Stimulated activated naive CD8-positive, alpha-beta T cell treated with anti-CD3 and anti-CD28 coated beads, Interleukin-15, amount 100 ng/mL, for 72 hours (primary cell): ENCODE measurements at regions not wholly inside any gene's neighbourhood (a gene's known extent, or its start where the extent isn't known, plus 50 kb on each side); places are given as distances from the start of the nearest gene placed in this dataset.

Experiments
- ATAC-seq: fragments of 150-1000 bp; cut with Tn5 transposase; 2 replicates; pipeline ENCODE4 v1.10.0; 2021; ENCODE audit warnings: mild to moderate bottlenecking, moderate library complexity
- DNase-seq, 2 donors: peaks; one replicate each; pipeline ENCODE4 v3.0.0; 2021 to 2022
- H3K27ac Mint-ChIP-seq, 2 donors: one replicate each; pipeline ENCODE4 v1.8.0; 2022; ENCODE audit warnings: mild to moderate bottlenecking in 2 of 2, mixed read lengths in 2 of 2, moderate library complexity in 2 of 2
- H3K27me3 Mint-ChIP-seq: one replicate; pipeline ENCODE4 v1.8.0; 2022; ENCODE audit warnings: mixed read lengths
- H3K4me1 Mint-ChIP-seq: one replicate; pipeline ENCODE4 v1.8.0; 2022; ENCODE audit warnings: mild to moderate bottlenecking, mixed read lengths
- H3K4me3 Mint-ChIP-seq, 2 donors: one replicate each; pipeline ENCODE4 v1.8.0; 2022; ENCODE audit warnings: mild to moderate bottlenecking in 2 of 2, mixed read lengths in 2 of 2, moderate library complexity in 1 of 2
- H3K9me3 Mint-ChIP-seq, 2 donors: one replicate each; pipeline ENCODE4 v1.8.0; 2022; ENCODE audit warnings: mixed read lengths in 2 of 2

- no peak overlapping the region for H3K27ac Mint-ChIP-seq
- peak; percentile 73 for ATAC-seq
- H3K4me3 Mint-ChIP-seq: no peak overlapping the region
- peaks cover 0 to 19% of the 10 kb centered on the region in 2 donors for H3K9me3 Mint-ChIP-seq
- DNase-seq: no peak
- H3K4me1 Mint-ChIP-seq: peaks cover 6% of the 10 kb centered on the region
- no peaks in the 10 kb centered on the region for H3K27me3 Mint-ChIP-seq
Measured at GRCh38 chr5:68780299-68780955, 313.4 kb upstream of the SLC30A5 start.

GRCh38 chr5:68793074-68793473 lies 300.7 kb upstream of the SLC30A5 start:
- no peaks in the 10 kb centered on the region for H3K4me1 Mint-ChIP-seq
- DNase-seq: no peak

GRCh38 chr5:68793993-68794392 lies 299.8 kb upstream of the SLC30A5 start:
- H3K4me1 Mint-ChIP-seq: no peaks in the 10 kb centered on the region
- no peak overlapping the region for H3K4me3 Mint-ChIP-seq
- H3K9me3 Mint-ChIP-seq: no peaks in the 10 kb centered on the region
- H3K27ac Mint-ChIP-seq: no peak overlapping the region
- DNase-seq (no peak), ATAC-seq (no peak)
- H3K27me3 Mint-ChIP-seq: no peaks in the 10 kb centered on the region

More at GRCh38 chr5:68793074-68793473, 300.7 kb upstream of the SLC30A5 start:
- Mint-ChIP-seq H3K4me3 (no peak overlapping the region), H3K27me3 (no peaks in the 10 kb centered on the region), H3K27ac (no peak overlapping the region), H3K9me3 (no peaks in the 10 kb centered on the region)
- ATAC-seq: no peak

DNA sequence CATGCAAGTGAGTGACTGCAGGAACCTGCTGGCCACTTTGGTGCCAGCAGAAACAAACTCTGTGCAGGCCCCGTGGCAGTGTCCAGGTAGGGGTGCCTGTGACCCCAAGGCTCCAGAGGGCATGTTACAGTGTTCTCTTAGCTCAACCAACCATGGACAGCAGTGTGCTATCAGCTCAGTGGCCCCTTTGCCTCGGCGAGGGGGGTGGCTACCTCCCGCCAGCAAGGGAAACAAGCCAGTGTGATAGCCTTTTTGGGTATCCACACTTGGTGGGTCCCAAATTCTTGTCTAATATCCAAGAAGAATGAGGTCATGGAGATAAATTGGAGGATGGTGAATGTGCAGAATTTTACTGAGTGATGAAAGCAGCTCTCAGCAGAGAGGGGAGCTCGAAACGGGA lies 298.6 kb upstream of the SLC30A5 start:
- Mint-ChIP-seq H3K27ac (no peak overlapping the region), H3K9me3 (no peaks in the 10 kb centered on the region), H3K27me3 (no peaks in the 10 kb centered on the region), H3K4me1 (no peaks in the 10 kb centered on the region), H3K4me3 (no peak overlapping the region)
- DNase-seq (no peak), ATAC-seq (no peak)

GRCh38 chr5:68798877-68799843 lies 294.7 kb upstream of the SLC30A5 start:
- Mint-ChIP-seq H3K27me3 (no peaks in the 10 kb centered on the region), H3K27ac (no peak overlapping the region), H3K4me1 (no peaks in the 10 kb centered on the region), H3K9me3 (no peaks in the 10 kb centered on the region), H3K4me3 (no peak overlapping the region)
- DNase-seq (no peak), ATAC-seq (no peak)

- Mint-ChIP-seq H3K27me3 (no peaks in the 10 kb centered on the region), H3K4me1 (no peaks in the 10 kb centered on the region), H3K9me3 (peaks cover 0 to 10% of the 10 kb centered on the region in 2 donors), H3K27ac (peak overlapping the region in 1 of 2 donors; percentile 49), H3K4me3 (no peak overlapping the region)
- no peak for DNase-seq
- no peak for ATAC-seq
Measured at GRCh38 chr5:68802430-68802829, 291.4 kb upstream of the SLC30A5 start.

DNA sequence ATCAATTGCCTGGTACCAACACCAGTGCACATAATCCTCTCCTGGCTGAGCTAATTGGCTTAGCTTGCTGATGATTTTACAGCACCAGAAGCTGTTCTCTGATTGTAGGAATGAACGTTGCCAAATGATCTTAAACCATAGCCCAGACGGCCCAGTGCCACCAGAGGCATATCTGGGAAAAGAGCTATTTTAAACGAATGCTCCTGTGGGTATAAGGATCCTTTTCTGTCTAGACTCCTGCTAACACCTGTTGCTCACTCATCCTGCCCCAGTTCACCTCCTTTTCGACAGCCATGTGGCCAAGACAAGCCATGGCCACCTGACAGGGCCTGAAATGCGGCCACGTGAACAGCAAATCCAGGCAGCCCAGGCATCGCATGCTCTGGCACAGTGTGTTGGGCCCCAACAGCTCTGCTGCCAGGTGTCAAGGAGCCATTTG lies 289.9 kb upstream of the SLC30A5 start:
- Mint-ChIP-seq H3K27me3 (no peaks in the 10 kb centered on the region), H3K27ac (no peak overlapping the region), H3K9me3 (peaks cover 0 to 16% of the 10 kb centered on the region in 2 donors), H3K4me1 (no peaks in the 10 kb centered on the region), H3K4me3 (no peak overlapping the region)
- DNase-seq: no peak
- no peak for ATAC-seq

DNA sequence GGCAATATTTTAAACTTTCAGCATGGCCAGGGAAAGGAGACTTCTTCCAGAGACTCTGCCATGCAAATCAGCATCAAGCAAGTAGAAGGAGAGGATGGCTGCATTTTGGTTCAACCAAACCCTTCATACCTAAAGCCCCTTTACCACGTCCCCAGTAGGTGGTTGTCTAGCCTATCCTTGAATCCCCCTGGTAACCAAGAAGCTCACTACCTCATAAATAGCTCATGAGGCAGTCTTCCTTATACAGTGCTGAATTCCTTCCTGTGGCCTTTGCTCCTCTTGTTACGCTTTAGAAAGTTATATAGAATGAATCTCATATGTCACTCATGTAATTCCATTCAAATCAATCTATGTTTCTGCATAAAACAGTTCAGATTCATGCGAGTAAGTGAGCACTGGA lies 289.5 kb upstream of the SLC30A5 start:
- Mint-ChIP-seq H3K27ac (no peak overlapping the region), H3K27me3 (no peaks in the 10 kb centered on the region), H3K4me3 (no peak overlapping the region), H3K9me3 (peaks cover 0 to 16% of the 10 kb centered on the region in 2 donors), H3K4me1 (no peaks in the 10 kb centered on the region)
- DNase-seq (no peak), ATAC-seq (no peak)

GRCh38 chr5:68805444-68805843 lies 288.4 kb upstream of the SLC30A5 start:
- Mint-ChIP-seq H3K9me3 (peaks cover 0 to 16% of the 10 kb centered on the region in 2 donors), H3K27me3 (no peaks in the 10 kb centered on the region), H3K4me3 (no peak overlapping the region), H3K27ac (no peak overlapping the region), H3K4me1 (no peaks in the 10 kb centered on the region)
- DNase-seq: no peak
- ATAC-seq: no peak

GRCh38 chr5:68817632-68818031 lies 276.2 kb upstream of the SLC30A5 start:
- Mint-ChIP-seq H3K4me3 (no peak overlapping the region), H3K4me1 (no peaks in the 10 kb centered on the region), H3K9me3 (peaks cover 0 to 7% of the 10 kb centered on the region in 2 donors), H3K27ac (no peak overlapping the region), H3K27me3 (peaks cover 6% of the 10 kb centered on the region)
- DNase-seq: no peak
- ATAC-seq: no peak

GRCh38 chr5:68818057-68818695 lies 275.6 kb upstream of the SLC30A5 start:
- Mint-ChIP-seq H3K4me1 (no peaks in the 10 kb centered on the region), H3K4me3 (no peak overlapping the region)

DNA sequence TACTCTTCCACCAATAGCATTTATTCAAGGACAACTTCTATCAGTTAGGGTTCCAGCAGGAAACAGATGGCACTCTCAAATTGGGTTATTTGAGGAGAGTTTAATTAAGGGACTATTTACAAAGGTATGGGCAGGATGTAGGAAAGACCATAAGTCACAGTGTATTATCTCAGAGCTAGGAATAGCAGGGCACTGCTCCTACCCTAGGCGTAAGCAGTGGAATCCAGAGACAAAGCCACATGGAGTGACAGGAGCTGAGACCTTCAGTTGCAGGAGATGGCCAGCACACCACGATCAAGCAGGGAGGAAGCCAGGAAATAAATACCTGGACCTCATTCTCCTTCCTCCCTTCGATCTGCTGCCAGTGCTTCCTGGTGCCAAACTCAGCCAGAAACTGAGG lies 274.9 kb upstream of the SLC30A5 start:
- no peak for ATAC-seq
- Mint-ChIP-seq H3K9me3 (peaks cover 0 to 5% of the 10 kb centered on the region in 2 donors), H3K4me3 (no peak overlapping the region), H3K27ac (no peak overlapping the region), H3K27me3 (peaks cover 11% of the 10 kb centered on the region), H3K4me1 (no peaks in the 10 kb centered on the region)
- no peak for DNase-seq

More at GRCh38 chr5:68818057-68818695, 275.6 kb upstream of the SLC30A5 start:
- Mint-ChIP-seq H3K9me3 (peaks cover 0 to 7% of the 10 kb centered on the region in 2 donors), H3K27ac (peak overlapping the region in 1 of 2 donors; percentile 31), H3K27me3 (peaks cover 8% of the 10 kb centered on the region)
- ATAC-seq (no peak), DNase-seq (no peak)

DNA sequence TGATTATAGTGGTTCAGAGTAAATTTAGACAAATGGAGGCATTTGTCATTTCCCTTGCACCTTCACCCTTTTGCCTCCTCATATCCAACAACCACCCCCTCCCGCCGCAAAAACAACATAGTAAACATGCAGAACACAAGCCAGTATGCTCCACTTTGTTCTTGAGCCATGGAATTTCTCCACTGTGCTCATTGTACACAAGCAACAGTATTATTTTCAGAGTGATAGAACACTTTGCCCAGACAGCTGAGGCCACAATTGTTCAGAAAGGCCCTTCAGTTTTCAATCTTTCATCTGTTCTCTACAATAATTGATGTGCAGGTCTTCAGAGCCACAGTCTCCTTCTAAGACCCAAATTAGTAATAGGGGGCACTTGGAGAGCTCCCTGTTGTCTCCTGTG lies 272.8 kb upstream of the SLC30A5 start:
- Mint-ChIP-seq H3K27ac (no peak overlapping the region), H3K27me3 (peaks cover 6% of the 10 kb centered on the region), H3K9me3 (no peaks in the 10 kb centered on the region), H3K4me3 (no peak overlapping the region), H3K4me1 (no peaks in the 10 kb centered on the region)
- no peak for ATAC-seq
- DNase-seq: no peak

GRCh38 chr5:68822796-68823195 lies 271.0 kb upstream of the SLC30A5 start:
- ATAC-seq: no peak
- no peaks in the 10 kb centered on the region for H3K9me3 Mint-ChIP-seq
- no peak for DNase-seq
- H3K27me3 Mint-ChIP-seq: peaks cover 6% of the 10 kb centered on the region
- no peak overlapping the region for H3K4me3 Mint-ChIP-seq
- H3K4me1 Mint-ChIP-seq: no peaks in the 10 kb centered on the region
- no peak overlapping the region for H3K27ac Mint-ChIP-seq

GRCh38 chr5:68823301-68823700 lies 270.5 kb upstream of the SLC30A5 start:
- DNase-seq: no peak
- no peak overlapping the region for H3K4me3 Mint-ChIP-seq
- H3K9me3 Mint-ChIP-seq: no peaks in the 10 kb centered on the region
- no peaks in the 10 kb centered on the region for H3K4me1 Mint-ChIP-seq
- no peak overlapping the region for H3K27ac Mint-ChIP-seq
- H3K27me3 Mint-ChIP-seq: peaks cover 6% of the 10 kb centered on the region
- ATAC-seq: no peak
